ENCODE measurements at regions not wholly inside any gene's neighbourhood (a gene's known extent, or its start where the extent isn't known, plus 50 kb on each side); places are given as distances from the start of the nearest gene placed in this dataset.

DNA sequence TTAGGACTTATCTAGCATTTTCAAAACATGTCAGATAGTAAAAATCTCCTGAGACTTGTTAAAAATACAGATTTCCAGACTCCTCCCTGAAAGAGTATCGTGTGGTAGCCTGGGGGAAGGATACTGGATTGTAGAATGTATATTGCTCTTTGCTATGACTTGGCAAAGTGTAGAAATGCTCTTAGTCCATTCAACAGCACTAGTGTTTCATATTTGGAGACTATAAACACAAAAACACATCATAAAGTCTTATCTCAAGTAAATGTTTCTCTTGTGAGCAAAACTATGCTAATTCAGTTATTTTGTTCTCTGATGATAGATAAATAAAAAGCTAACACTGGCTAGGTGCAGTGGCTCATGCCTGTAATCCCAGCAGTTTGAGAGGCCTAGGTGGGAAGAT, 137.5 kb upstream of the PRPS1L1 start:
- TF ChIP-seq POLR2A (IDR thresholded peaks at IDR 0.05; ENCODE audit: low read length) = no peak
- no peak for TF ChIP-seq GATA1 (IDR thresholded peaks at IDR 0.05; ENCODE audit: low read depth, low read length)

Measured in erythroblast (primary cell).